ENCODE measurements at regions not wholly inside any gene's neighbourhood (a gene's known extent, or its start where the extent isn't known, plus 50 kb on each side); places are given as distances from the start of the nearest gene placed in this dataset.
"Not testable (repeated sequence)": the region's sequence is repeated elsewhere in the genome, so short reads cannot be mapped to it uniquely, and the experiment has no call there.

DNA sequence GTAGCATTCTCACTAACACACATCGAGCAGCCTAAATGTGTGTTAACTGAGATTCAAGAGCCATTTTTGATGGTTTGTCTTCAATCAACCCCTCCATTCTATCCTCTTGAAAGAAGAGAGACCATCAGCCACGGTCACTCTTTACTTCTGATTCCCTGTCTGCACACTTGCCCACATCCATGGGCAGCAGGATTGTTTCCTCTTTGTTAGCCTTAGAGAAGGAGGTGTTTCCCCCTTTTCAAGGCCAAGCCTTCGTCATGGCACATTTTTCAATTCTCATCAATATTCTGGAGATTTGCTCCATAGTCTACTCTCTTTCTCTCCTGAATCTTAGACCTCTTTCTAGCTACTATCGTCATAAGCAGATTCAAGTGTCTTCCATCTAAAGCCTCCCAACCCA lies 522.4 kb upstream of the NAALADL2 start:
- DNase-seq: no peak

DNA sequence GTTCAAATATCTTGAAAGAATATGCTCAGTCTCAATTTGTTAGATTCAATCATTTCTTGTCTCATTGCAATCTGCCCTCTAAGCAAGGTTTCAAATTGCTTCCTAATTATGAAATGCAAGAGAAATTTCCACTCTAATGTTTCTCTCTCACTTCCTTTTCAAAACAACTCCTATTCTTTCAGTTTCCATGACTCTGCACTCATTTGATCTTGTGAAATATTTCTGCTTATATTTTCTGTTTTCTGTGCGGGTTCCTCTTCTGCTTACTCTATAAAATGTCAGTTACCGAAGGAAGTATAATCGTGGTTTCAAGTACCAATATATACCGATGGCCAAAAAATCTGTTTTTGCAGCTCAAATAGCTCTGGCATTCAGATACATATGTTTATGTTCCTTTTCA lies 521.9 kb upstream of the NAALADL2 start:
- peak; percentile 6 for DNase-seq

DNA sequence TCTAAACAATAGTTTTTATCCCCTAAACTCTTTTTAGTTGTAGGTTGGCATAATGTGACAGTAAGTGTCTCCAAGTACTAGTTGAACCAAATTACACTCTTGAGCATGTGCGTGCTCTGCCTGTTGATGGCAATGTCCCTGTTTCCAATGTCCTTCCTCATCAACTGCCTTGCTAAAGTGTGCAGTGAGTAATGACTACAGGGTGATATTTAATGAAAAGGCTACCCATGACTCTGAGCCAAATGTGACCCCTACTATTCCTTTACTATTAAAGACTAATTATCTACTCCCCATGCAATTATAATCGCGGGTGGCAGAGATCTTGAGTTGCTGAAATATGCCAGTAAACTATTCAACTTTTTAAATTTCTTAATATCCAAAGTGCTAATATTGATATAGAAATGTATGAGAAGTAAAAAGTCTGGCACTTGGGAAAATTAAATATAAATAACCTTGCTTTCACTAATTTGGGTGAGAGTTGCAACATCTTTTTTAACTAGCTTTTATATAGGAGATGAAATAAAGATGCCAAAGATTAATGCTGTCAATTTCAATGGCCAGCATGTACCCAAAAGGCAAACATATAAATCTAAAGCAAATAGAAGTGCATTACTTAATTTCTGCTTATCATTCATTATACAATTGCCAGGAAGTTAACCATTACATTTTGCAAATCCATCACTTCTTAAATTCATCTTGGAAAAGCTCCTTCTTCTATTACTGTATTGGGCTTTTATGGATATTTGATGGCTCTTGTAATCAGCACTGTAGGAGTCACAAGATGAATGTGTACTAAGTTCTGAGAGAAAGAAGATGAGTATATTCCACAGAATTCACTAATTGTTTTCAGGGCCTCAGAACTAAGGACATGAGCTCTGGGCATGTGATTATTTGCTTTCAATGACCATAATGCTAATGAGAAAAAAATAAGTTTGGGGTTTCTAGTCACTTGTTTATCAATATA lies 518.2 kb upstream of the NAALADL2 start:
- no peak for DNase-seq

DNA sequence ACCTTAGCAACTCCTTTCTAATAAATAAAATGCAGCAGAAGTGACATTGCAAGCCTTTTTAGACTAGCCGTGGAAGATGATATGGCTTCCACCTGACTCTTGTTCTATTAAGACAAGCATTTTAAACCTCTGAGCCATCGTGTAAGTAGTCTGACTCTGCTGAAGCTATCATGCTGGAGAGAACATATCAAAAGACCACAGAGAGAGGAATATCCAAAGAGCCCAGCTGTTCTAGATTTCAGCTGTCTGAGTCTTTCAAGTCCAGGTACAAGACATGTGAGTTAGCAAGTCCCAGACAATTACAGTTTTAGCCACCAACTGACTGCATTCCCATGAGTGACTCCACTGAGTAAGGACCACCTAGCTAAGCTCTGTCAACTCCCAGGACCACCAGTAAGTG lies 517.0 kb upstream of the NAALADL2 start:
- no peak for DNase-seq

DNA sequence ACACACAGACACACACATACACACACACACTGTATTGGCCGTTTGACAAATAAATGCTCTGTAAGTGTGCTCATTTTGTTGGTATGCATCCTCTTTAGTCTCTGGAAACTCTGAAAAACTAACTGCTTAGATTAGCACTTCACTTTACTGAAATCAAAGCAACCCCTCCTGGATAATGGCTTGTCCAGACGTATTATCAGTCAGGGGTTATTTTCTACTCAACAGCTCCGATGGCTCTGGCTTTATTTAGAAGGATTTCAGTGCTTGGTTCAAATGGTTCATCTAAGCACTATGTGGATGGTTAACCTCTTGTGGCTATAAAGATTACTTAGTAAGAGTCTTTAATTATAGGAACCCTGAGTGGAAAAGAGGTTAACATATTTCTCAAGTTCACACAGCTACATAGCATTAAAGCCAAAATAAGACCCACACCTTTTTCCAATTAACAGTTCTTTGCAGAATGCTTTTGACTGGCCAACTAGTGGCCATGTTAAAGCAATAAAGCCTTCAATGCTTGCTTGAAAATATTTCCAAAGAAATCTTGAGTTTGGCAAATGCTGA lies 516.1 kb upstream of the NAALADL2 start:
- no peak for DNase-seq

DNA sequence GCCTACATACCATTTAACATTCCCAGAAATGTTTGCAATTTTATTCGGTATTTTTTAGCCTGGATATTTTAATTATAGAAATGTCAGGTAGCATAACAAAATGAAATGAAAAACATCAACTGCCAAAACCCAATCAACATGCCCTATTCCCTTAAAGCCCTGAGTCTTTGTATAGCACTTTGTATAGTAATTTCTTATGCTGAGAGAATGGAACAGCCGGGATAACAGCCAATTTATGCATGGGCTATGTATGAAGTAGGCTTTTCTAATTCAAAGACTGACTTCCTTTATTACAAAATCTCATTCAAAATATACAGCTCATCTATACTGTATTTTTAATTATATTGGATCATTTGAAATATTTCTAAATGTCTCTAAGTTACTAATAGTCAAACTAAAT lies 513.0 kb upstream of the NAALADL2 start:
- DNase-seq: no peak

DNA sequence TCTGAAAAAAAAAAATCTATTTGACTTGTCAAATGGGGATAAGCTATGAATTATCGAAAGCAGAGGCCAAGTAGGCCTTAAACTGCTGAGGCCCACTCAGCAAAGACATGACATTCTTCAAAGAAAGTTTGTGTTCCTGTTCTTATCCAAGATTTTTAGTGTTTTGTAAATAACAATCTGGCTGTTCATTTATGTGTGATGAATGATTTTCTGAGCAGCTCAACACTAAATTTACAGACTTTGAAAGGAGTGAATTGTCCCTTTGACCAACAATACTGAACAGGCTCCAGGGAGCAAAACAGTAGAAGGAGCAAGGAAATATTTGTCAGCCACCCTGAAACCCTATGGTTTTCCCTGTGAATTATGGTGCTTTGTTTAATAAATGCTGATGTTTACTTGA lies 512.6 kb upstream of the NAALADL2 start:
- no peak for DNase-seq

DNA sequence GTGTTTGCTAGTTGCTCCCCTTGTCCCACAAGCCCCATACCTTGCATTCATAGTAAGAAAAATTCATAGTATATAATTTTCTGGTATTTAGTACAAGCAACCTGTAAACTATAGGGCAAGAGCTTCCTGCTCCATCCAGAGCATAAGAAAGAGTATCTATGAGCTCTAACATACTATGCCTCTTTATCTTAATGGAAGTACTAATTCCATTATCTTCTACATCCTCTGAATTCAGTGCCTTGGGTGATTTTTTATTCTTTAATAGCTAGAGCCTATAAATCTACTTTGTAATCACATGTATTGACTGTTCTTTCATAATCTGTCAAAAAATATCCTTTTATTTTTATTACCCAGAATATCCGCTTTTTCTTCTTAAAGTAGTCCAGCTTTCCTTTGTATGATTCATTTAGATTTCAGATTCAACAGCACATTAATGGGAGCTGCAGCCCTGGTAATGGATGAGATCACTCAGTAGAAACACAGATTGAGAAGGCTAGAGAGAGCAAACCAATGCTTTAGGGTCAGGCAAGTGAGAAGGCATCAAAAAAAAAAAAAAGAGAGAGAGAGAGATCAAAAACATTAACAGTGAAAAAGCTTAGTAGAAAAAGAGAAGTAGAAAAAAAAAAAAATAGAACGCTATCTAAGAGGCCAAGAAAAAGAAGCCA lies 511.5 kb upstream of the NAALADL2 start:
- DNase-seq: no peak

DNA sequence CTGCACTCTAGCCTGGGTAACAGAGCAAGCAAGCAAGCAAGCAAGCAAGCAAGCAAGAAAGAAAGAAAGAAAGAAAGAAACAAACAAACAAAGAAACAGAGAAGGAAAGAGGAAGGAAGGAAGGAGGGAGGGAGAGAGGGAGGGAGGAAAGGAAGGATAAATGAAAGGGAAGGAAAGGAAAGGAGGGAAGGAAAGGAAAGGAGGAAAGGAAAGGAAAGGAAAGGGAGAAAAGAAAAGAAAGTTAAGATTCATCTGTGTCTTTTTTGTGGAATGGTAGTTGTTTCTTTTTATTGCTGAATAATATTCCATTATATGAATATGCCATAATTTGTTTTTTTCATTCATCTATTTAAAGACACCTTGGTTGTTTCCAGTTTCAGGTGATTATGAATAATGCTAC lies 506.9 kb upstream of the NAALADL2 start:
- no peak for DNase-seq

DNA sequence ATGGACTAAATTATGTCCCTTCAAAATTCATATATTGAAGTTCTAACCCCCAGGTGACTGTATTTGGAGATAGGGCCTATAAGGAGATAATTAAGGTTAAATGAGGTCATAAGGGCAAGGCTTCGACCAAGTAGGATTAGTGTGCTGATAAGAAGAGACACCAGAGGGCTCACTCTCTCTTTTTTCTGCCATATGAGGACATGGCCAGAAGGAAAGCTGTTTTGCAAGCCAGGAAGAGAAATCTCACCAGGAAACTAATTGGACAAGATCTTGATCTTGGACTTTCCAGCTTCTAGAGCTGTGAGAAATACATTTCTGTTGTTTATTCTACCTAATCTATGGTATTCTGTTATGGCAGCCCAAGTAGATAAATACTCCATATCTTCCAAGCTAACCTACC lies 503.6 kb upstream of the NAALADL2 start:
- DNase-seq: peak; percentile 52

DNA sequence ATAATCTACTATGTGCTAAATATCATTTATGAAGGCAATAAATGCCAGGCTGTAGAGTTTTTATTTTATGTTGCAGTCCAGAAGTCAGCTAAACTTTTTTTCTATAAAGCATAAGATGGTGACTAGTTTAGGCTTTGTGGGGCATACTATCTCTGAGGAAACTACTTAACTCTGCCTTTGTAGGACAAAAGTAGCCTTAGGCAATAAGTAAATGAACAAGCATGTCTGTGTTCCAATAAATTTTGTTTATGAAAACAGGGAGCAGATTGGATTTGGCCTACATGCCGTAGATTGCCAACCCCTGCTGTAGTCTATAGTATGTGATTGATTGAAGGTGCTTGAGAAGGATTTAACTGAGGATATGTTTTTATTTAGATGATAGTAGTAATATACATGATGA lies 502.5 kb upstream of the NAALADL2 start:
- no peak for DNase-seq

DNA sequence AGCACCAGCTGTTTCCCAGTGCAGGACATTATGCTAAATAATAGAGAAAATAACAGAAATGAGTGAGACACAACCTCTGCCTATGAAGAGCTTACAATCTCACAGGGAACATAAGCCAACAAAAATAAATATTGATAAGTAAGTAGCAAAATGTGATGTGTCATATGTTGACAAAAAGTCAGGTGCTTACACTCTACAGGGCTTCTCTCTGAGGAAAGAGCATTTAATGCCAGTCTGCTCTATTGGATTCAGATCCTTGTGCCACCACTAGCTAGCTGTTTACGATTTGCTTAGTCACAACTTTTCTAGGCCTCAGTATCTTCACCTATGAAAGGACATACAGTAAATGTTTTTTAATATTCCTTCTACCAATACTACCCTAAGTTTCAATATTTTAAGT lies 500.9 kb upstream of the NAALADL2 start:
- no peak for DNase-seq

DNA sequence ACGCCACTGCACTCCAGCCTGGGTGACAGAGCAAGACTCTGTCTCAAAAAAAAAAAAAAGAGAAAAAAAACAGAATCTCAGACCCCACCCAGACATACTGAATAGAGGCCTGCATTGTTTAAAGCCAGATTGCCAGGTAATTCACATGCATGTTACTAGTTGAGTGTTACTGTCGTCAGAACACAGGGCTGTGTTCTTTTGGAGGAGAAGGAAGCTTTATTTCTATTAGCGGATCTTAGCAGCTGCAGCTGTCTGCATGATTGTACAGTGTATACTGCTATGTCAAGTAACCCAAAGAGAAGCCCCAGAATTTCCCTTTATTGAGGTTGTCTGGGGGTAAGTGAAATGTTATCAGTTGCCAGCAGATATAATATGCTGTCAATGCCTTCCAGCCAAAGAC lies 496.6 kb upstream of the NAALADL2 start:
- peak; percentile 9 for DNase-seq

DNA sequence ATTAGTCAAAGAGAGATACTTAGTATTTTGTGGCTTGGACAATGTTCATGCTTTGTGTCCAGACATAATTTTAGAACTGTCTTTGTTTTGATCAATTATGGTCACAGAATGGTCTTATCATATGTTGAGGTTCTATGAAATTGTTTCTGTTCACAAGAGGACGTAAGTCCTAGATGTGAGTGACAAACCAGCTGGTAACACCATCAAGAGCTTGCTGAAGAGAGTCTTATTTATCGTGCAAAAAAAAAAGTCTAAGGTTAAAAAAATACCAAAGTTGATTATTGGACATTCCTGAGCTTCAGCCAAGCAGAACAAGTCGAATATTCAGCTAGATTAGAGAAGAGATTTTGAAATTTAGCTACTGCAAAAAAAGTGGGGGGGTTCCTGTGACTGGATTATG lies 495.9 kb upstream of the NAALADL2 start:
- no peak for DNase-seq

DNA sequence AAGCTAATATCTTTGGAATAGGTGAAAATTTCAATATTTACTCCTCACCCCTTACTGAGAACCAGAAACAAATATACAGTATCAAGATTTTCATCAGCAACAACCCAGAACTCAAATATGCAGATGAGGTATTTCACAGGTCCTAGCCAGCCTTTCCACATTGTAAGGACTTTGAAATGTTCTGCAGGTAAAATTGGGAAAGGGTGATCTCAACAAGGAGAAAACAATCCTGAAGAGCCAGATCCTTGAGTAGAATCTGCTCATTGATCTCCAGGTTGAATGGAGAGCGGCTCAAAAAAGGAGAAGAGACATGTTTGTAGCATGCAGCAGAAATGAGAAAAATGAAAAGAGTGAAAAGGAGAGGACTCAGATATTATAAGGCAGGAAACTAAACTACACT lies 493.3 kb upstream of the NAALADL2 start:
- DNase-seq: no peak

DNA sequence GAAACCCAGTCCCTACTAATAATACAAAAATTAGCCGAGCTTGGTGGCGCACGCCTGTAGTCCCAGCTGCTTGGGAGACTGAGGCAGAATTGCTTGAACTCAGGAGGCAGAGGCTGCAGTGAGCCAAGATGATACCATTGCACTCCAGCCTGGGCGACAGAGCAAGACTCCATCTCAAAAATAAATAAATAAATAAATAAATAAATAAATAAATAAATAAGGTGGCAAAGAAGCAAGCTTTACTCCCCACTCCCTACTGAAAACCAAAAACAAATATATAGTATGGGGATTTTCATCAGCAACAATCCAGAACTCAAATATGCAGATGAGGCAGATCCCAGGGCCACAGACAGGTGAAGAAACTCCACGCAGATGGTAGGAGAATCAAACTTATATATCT lies 492.2 kb upstream of the NAALADL2 start:
- not testable (repeated sequence) for DNase-seq

DNA sequence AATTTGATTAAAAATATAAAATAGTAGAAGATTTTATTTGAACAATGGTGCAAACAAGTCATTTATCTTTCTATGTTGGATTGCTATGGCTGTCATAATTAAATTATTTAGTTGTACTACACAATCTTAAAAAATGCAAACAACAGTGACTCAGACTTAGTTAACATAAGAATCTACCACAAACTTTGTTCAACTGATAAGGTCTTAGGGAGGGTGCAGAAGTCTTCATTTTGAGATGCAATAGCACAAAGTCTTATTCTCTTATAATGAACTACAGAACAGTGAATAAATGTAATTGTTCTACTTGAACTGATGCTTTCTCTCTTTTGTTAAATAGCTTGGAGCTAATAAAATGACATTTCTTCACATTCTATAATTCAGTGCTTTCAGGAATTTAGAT lies 482.8 kb upstream of the NAALADL2 start:
- no peak for DNase-seq

DNA sequence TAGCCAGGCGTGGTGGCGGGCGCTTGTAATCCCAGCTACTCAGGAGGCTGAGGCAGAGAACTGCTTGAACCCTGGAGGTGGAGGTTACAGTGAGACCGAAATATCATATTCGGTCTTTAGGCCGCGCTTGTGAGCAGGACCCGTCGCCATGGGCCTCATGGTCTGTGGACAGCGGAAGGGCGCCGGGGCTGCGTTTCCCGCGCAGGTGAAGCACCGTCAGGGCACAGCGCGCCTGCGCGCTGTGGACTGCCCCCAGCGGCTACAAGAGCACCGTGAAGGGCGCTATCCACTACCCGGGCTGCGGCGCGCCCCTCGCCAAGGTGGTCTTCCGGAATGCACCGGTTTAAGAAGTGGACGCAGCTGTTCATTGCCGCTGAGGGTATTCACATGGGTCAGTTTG lies 482.0 kb upstream of the NAALADL2 start:
- no peak for DNase-seq

DNA sequence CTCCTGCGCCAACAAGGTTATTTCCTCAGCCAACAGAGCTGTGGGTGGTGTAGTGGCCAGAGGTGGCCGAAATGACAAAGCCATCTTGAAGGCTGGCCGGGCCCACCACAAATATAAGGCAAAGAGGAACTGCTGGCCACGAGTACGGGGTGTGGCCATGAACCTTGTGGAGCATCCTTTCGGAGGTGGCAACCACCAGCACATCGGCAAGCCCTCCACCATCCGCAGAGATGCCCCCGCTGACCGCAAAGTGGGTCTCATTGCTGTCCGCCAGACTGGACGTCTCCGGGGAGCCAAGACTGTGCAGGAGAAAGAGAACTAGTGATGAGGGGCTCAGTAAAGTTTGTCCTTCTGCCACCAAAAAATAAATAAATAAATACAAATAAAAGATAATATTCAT lies 481.4 kb upstream of the NAALADL2 start:
- no peak for DNase-seq

DNA sequence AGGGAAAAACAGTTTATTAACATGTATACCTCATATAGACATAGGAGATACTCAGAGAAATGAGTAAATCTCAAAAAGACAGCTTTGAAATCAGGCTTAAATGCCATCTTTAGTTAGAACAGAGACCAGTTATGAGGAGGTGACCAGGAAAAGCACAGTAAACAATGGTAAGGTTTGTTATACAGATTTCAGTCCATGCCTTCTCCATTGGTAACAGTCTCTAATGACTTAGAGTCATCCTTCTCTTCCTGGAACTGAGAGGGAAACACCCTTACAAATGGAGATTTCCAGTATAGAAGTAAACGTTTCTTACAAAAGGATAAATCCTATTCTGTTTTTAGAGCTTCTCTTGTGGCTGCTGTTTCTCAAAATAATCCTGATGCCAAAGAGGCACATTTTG lies 476.3 kb upstream of the NAALADL2 start:
- DNase-seq: no peak

DNA sequence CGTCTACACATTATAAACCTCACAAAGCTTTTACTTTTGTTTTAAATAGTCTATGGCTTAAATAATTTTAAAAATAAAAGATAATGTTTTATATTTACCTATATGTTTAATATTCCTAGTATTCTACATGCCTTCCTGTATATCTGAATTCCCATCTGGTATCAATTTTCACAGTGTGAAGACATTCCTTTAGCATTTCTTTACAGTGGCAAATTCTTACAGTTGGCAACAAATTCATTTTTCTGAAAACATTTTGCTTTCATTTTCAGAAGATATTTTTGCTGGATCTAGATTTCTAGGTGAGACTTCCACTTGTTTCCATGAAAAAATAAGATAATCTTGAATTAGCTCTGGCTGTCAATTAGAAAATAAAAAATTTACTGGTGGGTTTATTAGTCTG lies 471.4 kb upstream of the NAALADL2 start:
- no peak for DNase-seq

DNA sequence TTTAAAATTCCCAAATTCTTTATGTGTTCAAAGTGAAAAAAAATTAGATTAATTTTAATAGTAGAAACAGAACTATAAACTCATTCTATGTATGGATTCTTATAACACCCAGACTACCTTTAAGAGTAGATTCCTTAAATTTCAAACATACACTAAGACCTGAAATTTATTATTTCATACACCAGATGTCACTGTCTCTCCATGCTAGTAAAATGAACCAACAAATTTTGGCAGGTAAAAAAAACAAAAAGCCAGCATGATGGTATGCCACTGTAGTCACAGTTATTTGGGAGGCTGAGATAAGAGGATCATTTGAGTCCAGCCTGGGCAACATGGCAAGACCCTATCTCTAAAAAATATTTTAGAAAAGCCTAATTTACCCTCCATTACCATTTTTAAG lies 461.3 kb upstream of the NAALADL2 start:
- peak; percentile 59 for DNase-seq

DNA sequence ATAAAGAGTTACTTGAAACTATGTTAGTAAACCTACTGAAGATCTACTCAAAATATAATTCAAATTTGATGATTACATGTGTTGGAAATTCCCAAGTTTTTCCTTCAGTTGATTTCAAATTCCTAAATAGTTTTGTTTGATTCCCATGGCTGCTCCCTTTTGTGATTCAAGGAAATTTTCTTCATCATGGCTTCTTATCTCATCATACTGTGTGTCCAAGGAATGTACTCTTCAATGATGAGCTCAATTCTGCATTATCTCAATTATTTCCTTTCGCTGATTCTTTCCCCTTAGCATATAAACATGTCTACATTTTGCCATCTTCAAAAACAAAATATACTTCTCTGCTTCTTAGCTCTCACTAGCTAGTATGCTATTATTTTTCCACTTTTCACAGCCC lies 460.4 kb upstream of the NAALADL2 start:
- no peak for DNase-seq

DNA sequence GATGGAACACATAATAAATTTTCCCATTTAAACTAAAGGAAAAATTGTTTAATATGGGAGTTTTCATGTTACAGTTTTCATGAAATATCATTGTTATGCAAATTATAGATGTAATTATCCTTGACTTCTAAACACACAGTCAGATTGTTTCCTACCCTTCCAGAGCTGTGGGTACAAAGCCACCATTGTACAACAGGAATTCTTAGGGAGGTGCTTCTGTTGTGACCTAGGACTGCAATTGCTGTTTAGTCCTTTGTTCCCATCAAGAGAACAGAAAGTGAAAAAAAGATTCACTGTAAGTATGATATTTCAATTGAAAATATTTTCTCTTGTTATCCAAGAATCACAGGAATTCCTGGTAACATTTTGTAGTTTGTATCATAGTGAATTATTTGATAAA lies 455.3 kb upstream of the NAALADL2 start:
- no peak for DNase-seq
